Central memory CD8-positive, alpha-beta T cell (primary cell): ENCODE measurements at regions not wholly inside any gene's neighbourhood (a gene's known extent, or its start where the extent isn't known, plus 50 kb on each side); places are given as distances from the start of the nearest gene placed in this dataset.
"Not testable (repeated sequence)": the region's sequence is repeated elsewhere in the genome, so short reads cannot be mapped to it uniquely, and the experiment has no call there.

ENCODE experiments used
- ATAC-seq: fragments of 150-1000 bp; cut with Tn5 transposase; replicated peaks from 2 replicates; pipeline ENCODE4 v1.10.0; 2022; ENCODE audit warnings: mild to moderate bottlenecking, moderate FRiP score, moderate number of reproducible peaks; ENCODE audit not compliant: poor library complexity, severe bottlenecking; ENCODE audit errors: extremely low read depth
- DNase-seq, 2 donors: peaks; one replicate each; pipeline ENCODE4 v3.0.0; 2021; ENCODE audit warnings: low spot score in 2 of 2
- H3K27ac Mint-ChIP-seq: one replicate; pipeline ENCODE4 v1.8.0; 2022; ENCODE audit warnings: low read depth, mild to moderate bottlenecking, moderate library complexity, mixed read lengths
- H3K27me3 Mint-ChIP-seq: one replicate; pipeline ENCODE4 v1.8.0; 2022; ENCODE audit warnings: mixed read lengths
- H3K36me3 Mint-ChIP-seq: one replicate; pipeline ENCODE4 v1.8.0; 2022; ENCODE audit warnings: mild to moderate bottlenecking, moderate library complexity, mixed read lengths; ENCODE audit not compliant: insufficient read depth
- H3K4me1 Mint-ChIP-seq: one replicate; pipeline ENCODE4 v1.8.0; 2022; ENCODE audit warnings: mixed read lengths
- H3K4me3 Mint-ChIP-seq: one replicate; pipeline ENCODE4 v1.8.0; 2022; ENCODE audit warnings: mild to moderate bottlenecking, moderate library complexity, mixed read lengths
- H3K9me3 Mint-ChIP-seq: one replicate; pipeline ENCODE4 v1.8.0; 2022; ENCODE audit warnings: mixed read lengths

DNA sequence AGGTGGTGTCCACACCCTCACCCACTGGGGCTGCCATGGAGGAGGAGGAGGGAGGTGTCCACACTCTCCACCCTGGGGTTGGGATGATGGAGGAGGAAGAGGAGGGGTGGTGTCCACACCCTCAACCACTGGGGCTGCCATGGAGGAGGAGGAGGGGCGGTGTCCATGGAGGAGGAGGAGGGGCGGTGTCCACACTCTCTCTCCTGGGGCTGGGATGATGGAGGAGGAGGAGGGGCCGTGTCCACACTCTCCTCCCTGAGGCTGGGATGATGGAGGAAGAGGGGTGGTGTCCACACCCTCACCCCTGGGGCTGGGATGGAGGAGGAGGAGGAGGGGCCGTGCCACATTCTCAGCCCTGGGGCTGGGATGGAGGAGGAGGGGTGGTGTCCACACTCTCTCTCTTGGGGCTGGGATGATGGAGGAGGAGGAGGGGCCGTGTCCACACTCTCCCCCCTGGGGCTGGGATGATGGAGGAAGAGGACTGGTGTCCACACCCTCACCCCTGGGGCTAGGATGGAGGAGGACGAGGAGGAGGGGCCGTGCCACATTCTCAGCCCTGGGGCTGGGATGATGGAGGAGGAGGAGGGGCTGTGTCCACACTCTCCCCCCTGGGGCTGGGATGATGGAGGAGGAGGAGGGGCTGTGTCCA, 231.7 kb downstream of the CRLF2 start:
- Mint-ChIP-seq H3K4me3 (no peak overlapping the region), H3K36me3 (peaks cover 2% of the 10 kb centered on the region), H3K4me1 (peaks cover 17% of the 10 kb centered on the region), H3K9me3 (peaks cover 26% of the 10 kb centered on the region), H3K27me3 (peaks cover 33% of the 10 kb centered on the region), H3K27ac (no peak overlapping the region)
- ATAC-seq: no peak
- no peak for DNase-seq

DNA sequence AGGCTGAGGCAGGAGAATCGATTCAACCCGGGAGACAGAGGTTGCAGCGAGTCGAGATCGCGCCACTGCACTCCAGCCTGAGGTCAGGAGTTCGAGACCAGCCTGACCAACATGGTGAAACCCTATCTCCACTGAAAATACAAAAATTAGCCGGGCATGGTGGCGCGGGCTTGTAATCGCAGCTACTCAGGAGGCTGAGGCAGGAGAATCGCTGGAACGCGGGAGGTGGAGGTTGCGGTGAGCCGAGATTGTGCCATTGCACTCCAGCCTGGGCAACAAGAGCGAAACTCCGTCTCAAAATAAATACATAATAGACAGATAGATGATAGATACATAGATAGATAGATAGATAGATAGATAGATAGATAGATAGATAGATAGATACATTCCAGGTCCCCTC, 233.3 kb downstream of the CRLF2 start:
- not testable (repeated sequence) for H3K4me3 Mint-ChIP-seq, ATAC-seq, H3K27ac Mint-ChIP-seq, H3K36me3 Mint-ChIP-seq, DNase-seq
- Mint-ChIP-seq H3K9me3 (peaks cover 24% of the 10 kb centered on the region), H3K4me1 (peaks cover 17% of the 10 kb centered on the region), H3K27me3 (peaks cover 33% of the 10 kb centered on the region)

DNA sequence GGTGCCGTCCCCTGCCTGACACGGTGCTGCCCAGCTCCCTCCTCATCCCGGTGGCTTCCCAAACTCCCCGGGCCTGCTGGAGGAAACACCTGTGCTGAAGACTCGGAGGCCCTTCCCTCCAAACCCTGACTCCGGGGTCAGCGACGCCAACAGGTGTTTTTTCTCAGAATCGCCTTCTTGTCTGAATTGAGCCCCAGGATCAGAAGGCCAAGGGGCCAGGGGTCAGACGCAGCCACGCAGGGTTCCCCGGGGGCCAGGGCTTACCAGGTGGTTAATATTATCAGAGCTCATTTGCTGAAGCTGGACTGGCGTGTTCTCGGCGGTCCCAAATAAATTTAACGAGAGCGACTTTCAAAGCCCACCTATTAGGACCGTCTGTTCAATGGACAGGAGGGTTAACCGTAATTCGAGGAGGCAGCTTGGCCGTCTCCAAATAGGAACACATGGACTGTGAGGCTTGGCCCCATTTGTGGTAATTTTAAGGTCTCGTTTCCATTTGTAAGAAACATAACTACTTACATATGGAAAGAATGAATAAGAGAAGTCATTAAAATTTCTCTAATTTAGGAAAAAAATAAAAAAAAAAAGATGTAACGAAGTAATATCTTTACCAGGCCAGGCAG, 239.3 kb downstream of the CRLF2 start:
- no peaks in the 10 kb centered on the region for H3K36me3 Mint-ChIP-seq
- no peak overlapping the region for H3K27ac Mint-ChIP-seq
- H3K9me3 Mint-ChIP-seq: peaks cover 10% of the 10 kb centered on the region
- no peaks in the 10 kb centered on the region for H3K4me1 Mint-ChIP-seq
- no peak for ATAC-seq
- no peak for DNase-seq
- H3K4me3 Mint-ChIP-seq: no peak overlapping the region
- H3K27me3 Mint-ChIP-seq: no peaks in the 10 kb centered on the region

DNA sequence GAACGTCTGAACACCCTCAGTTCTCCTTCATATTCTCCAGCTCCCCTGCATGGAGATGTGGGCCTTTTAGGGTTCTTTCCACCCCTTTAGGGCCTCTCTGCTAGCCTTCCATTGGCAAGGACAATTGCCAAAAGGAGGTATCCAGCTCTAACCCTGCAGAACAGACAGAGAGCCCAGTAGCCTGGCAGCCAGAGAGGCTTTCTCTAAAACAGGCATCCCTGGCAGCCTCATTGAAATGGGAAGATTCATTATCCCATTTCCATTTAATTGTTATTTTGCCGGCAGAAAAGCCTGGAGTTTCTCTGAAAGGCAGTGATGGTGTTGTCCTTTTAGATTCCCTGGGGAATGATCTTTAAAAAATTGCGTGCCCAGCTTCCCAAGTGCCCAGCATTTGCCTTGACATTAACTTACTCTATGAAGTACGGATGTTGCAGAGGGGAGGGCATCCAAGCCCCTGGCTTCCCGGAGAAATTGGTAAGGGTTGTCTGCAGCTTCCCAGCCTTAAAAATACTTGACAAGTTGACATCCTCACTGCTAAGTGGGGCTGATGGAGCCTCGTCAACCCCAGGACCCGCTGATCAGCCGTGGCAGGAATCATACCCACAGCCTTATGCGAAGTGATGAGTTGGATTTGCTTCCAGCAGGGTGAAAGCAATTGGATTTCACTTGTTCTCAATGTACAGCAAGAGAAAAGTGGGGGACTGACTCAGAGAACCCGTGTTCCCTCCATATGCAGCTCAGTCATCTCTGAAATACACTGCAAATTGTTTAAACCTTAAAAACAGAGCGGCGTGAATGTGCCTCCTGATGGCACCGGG, 244.1 kb downstream of the CRLF2 start:
- Mint-ChIP-seq H3K4me3 (no peak overlapping the region), H3K9me3 (peaks cover 5% of the 10 kb centered on the region), H3K27me3 (no peaks in the 10 kb centered on the region), H3K36me3 (no peaks in the 10 kb centered on the region), H3K4me1 (peaks cover 12% of the 10 kb centered on the region), H3K27ac (no peak overlapping the region)
- no peak for DNase-seq
- ATAC-seq: no peak

DNA sequence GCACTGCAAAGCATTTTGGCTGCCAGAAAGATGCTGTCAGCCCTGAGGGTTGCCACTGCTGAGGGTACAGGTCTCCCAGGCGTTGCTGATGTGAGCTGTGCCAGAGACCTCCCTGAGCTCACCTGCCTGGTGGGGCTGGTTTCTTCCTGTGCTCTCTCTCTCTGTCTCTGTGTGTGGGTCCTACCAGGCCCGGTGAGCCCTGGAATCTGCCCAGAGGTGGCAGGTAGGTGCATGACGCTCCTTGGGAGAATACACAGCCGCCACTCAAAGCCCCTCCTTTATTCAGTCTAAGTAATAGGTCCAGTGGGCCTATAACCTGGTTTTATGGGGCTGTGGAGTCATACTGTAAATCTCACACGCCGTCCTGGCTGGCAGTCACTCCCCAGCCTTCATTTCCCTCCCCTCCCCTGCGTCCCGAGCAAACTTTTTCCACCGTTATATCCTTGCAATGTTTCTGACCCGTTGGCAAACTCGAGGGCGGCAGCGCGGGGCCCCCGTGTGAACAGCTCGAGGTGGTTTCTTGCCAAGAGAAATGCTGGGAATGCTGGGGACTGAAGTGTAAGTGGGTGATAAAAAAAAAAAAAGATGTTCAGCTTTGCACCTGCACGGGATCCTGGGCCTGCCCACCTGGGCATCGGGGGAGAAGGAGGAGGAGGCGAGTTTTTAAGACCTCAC, 245.9 kb downstream of the CRLF2 start:
- H3K27me3 Mint-ChIP-seq: no peaks in the 10 kb centered on the region
- peaks cover 12% of the 10 kb centered on the region for H3K4me1 Mint-ChIP-seq
- H3K9me3 Mint-ChIP-seq: peaks cover 5% of the 10 kb centered on the region
- H3K4me3 Mint-ChIP-seq: no peak overlapping the region
- DNase-seq (no peak), ATAC-seq (no peak)
- H3K27ac Mint-ChIP-seq: no peak overlapping the region
- no peaks in the 10 kb centered on the region for H3K36me3 Mint-ChIP-seq

DNA sequence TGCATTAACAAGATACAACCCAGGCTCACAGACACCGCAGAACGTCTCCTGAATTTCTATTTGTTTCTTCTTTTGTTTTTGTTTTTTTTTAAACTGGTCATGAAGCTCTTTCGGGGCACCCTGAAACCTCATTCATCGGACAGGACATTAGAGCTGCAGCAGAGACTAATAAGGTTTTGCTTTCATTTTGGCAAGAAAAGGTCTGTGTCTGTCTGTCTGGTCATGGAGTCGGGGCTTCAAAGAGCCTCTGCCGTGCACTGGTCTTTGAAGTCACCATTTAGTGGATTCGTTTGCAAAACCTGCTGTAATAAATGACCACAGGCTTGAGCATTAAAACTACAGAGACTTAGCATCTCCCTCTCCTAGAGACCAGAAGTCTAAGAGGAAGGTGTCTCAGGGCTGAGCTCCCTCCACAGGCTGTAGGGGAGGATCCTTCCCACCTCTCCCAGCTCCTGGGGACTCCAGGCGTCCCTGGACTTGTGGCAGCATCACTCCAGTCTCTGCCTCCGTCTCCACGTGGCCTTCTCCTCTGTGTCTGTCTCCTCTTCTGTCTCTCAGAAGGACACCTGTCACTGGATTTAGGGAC, 247.5 kb downstream of the CRLF2 start:
- Mint-ChIP-seq H3K27ac (no peak overlapping the region), H3K36me3 (no peaks in the 10 kb centered on the region), H3K4me3 (peak overlapping the region; percentile 43), H3K9me3 (peaks cover 5% of the 10 kb centered on the region), H3K4me1 (peaks cover 12% of the 10 kb centered on the region), H3K27me3 (no peaks in the 10 kb centered on the region)
- ATAC-seq: no peak
- no peak for DNase-seq

DNA sequence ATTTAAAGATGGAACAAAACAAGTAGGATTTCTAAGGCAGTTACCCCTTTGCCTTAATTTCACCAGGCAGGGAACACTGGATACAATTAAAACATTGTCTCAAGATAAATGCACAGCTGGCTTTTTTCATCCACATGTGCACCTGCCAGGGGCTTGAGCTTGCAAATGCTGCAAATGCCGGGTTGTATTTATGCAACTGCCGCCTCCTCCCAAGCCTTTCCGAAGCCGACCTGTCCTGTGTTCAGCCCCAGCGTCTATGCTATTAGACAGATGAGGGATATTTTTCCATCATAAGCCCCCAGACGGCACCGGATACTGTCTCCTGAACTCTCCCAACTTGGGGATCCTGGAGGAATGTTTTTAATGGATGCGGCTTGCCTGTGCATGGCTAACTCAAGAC, 251.6 kb downstream of the CRLF2 start:
- no peak for DNase-seq
- no peak overlapping the region for H3K27ac Mint-ChIP-seq
- ATAC-seq: no peak
- H3K9me3 Mint-ChIP-seq: no peaks in the 10 kb centered on the region
- H3K27me3 Mint-ChIP-seq: no peaks in the 10 kb centered on the region
- H3K4me3 Mint-ChIP-seq: no peak overlapping the region
- H3K4me1 Mint-ChIP-seq: peaks cover 12% of the 10 kb centered on the region
- no peaks in the 10 kb centered on the region for H3K36me3 Mint-ChIP-seq

DNA sequence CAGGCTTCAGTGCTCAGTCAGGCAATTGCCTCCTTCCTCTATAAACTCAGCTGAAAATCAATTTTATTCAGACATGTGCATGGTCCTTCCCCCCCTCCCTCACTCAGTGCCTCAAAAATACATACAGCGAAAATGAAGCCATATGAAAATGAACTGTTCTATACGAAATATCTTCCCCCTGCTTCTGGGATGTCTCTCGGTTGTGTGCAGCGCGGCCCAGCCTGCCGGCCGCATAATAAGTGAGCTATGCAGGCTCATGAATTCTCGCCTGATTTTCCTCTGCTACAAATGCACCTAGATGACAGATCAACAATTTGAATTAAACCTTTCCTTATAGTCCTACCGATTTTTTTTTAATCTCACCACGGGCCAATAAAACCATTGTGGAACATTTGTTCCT, 252.9 kb downstream of the CRLF2 start:
- H3K4me1 Mint-ChIP-seq: peaks cover 3% of the 10 kb centered on the region
- no peaks in the 10 kb centered on the region for H3K36me3 Mint-ChIP-seq
- H3K9me3 Mint-ChIP-seq: no peaks in the 10 kb centered on the region
- no peaks in the 10 kb centered on the region for H3K27me3 Mint-ChIP-seq
- H3K4me3 Mint-ChIP-seq: no peak overlapping the region
- no peak overlapping the region for H3K27ac Mint-ChIP-seq
- ATAC-seq: no peak
- no peak for DNase-seq

DNA sequence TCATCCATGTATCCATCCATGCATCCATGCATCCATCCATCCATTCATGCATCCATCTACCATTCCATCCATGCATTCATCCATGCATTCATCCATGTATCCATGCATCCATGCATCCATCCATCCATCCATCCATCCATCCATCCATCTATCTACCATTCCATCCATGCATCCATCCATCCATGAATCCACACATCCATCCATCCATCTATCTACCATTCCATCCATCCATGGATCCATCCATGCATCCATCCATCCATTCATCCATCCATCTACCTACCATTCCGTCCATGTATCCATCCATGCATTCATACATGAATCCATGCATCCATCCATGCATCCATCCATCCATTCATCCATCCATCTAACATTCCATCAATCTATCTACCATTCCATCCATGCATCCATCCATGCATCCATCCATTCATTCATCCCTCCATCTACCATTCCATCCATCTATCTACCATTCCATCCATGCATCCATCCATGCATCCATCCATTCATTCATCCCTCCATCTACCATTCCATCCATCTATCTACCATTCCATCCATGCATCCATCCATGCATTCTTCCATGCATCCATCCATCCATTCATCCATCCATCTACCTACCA, 257.2 kb downstream of the CRLF2 start:
- not testable (repeated sequence) for H3K27ac Mint-ChIP-seq, ATAC-seq, H3K36me3 Mint-ChIP-seq

DNA sequence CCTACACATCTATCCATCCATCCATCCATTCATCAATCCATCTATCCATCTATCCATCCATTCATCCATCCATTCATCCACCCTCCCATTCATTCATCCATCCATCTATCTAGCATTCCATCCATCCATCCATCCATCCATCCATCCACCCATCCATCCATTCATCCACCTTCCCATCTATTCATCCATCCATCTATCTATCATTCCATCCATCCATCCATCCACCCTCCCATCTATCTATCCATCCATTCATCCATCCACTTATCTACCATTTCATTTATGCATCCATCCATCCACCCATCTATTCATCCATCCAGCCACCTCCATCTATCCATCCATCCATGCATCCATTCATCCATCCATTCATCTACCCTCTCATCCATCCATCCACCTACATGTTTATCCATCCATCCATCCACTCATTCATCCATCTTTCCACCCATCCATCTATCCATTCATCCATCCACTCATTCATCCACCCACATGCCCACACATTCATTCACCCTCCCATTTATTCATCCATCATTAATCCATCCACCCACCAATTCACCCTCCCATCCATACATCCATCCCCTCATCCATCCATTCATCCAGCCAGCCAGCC, 258.5 kb downstream of the CRLF2 start:
- H3K9me3 Mint-ChIP-seq: no peaks in the 10 kb centered on the region
- H3K27me3 Mint-ChIP-seq: no peaks in the 10 kb centered on the region
- no peak overlapping the region for H3K4me3 Mint-ChIP-seq
- no peaks in the 10 kb centered on the region for H3K4me1 Mint-ChIP-seq
- H3K36me3 Mint-ChIP-seq: no peaks in the 10 kb centered on the region
- no peak for ATAC-seq
- H3K27ac Mint-ChIP-seq: no peak overlapping the region
- DNase-seq: no peak

More for the DNA sequence above, 257.2 kb downstream of the CRLF2 start:
- not testable (repeated sequence) for H3K27me3 Mint-ChIP-seq, DNase-seq, H3K4me3 Mint-ChIP-seq, H3K9me3 Mint-ChIP-seq, H3K4me1 Mint-ChIP-seq

DNA sequence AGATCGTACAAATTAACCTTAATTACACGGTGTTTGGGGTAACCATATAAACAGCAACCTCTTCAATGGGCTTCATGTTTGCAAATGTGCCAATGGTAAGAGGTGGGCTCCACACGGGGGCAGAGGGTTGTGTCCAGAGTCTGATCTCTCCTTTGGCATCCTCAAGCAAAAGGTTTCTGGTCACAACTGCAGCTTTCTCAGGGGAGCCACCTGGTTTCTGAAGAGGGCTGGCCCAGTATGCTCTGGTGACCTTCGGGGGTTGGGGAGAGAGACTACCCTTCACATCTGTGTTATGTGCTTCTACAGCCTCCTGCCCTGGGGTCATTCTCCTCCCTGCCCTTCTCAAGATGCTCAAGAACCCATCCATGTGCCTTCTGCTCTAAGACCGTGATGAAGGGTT, 259.6 kb downstream of the CRLF2 start:
- ATAC-seq (no peak), DNase-seq (no peak)
- Mint-ChIP-seq H3K4me1 (no peaks in the 10 kb centered on the region), H3K36me3 (no peaks in the 10 kb centered on the region), H3K27me3 (no peaks in the 10 kb centered on the region), H3K27ac (no peak overlapping the region), H3K4me3 (no peak overlapping the region), H3K9me3 (no peaks in the 10 kb centered on the region)

DNA sequence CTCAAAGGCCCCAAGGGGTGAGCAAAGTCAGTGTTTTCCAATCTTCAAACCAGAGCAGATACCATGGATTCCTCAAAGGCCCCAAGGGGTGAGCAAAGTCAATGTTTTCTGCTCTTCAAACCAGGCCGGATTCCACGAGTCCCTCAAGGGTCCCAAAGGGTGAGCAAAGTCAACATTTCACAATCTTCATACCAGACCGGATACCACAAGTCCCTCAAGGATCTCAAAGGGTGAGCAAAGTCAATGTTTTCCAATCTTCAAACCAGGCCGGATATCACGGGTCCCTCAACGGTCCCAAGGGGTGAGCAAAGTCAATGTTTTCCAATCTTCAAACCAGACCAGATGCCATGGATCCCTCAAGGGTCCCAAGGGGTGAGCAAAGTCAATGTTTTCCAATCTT, 265.2 kb downstream of the CRLF2 start:
- H3K27me3 Mint-ChIP-seq, DNase-seq, H3K4me3 Mint-ChIP-seq, H3K9me3 Mint-ChIP-seq, H3K4me1 Mint-ChIP-seq, H3K36me3 Mint-ChIP-seq, ATAC-seq, H3K27ac Mint-ChIP-seq: not testable (repeated sequence)
